Uterus (tissue), 3 donors: ENCODE measurements at regions not wholly inside any gene's neighbourhood (a gene's known extent, or its start where the extent isn't known, plus 50 kb on each side); places are given as distances from the start of the nearest gene placed in this dataset.

Experiments used
- DNase-seq, 2 donors: peaks; one replicate each; pipeline ENCODE4 v3.0.0-alpha.2; 2019 to 2020
- H3K27ac ChIP-seq, 2 donors: fragments of 200-600 bp; sonication (generic); 1 replicate in 1 of 2; 2 replicates in 1 of 2; pipeline ENCODE4 v1.5.1; 2016 to 2018
- H3K27me3 ChIP-seq, 2 donors: fragments of 200-600 bp; sonication (generic); one replicate each; pipeline ENCODE4 v1.5.1; 2018 to 2019; ENCODE audit warnings: control low read depth in 1 of 2
- H3K36me3 ChIP-seq, 2 donors: fragments of 200-600 bp; sonication (generic); one replicate each; pipeline ENCODE4 v1.5.1; 2019; ENCODE audit warnings: control low read depth in 1 of 2
- H3K4me1 ChIP-seq, 2 donors: fragments of 200-600 bp; sonication (generic); one replicate each; pipeline ENCODE4 v1.5.1; 2018 to 2019; ENCODE audit warnings: control low read depth in 1 of 2
- H3K4me3 ChIP-seq, 2 donors: fragments of 200-600 bp; sonication (generic); 1 replicate in 1 of 2; 2 replicates in 1 of 2; pipeline ENCODE4 v1.5.1; 2018 to 2019; ENCODE audit warnings: mild to moderate bottlenecking in 1 of 2
- H3K9me3 ChIP-seq, 2 donors: fragments of 200-600 bp; sonication (generic); one replicate each; pipeline ENCODE4 v1.5.1; 2019; ENCODE audit warnings: control low read depth in 1 of 2
- CTCF ChIP-seq, 4 experiments: fragments of 200-600 bp in 2 of 4; fragments of 450-650 bp in 2 of 4; sonication (generic) in 2 of 4; IDR thresholded peaks; one replicate each; pipeline ENCODE4 v1.5.1; 2016 to 2019; ENCODE audit warnings: antibody characterized with exemption in 4 of 4, mild to moderate bottlenecking in 2 of 4, moderate library complexity in 1 of 4
- POLR2A ChIP-seq, 2 donors: fragments of 450-650 bp; IDR thresholded peaks; one replicate each; pipeline ENCODE4 v1.6.1; 2016; ENCODE audit warnings: antibody characterized with exemption in 2 of 2, mild to moderate bottlenecking in 1 of 2, moderate library complexity in 1 of 2
- intact Hi-C: fragments of 100-400 bp; cut with DNase I; formaldehyde crosslinking; loops from one replicate; pipeline ENCODE4 v1.15.1; 2023; ENCODE audit warnings: low total_unique reads
- donor health status: DM: yes; HTN: yes; CAD: no.

GRCh38 chr5:168123631-168124528 lies 167.6 kb upstream of the WWC1 start:
- H3K9me3 ChIP-seq: no peaks in the 10 kb centered on the region
- no peak for TF ChIP-seq POLR2A (IDR thresholded peaks at IDR 0.05)
- no peak for TF ChIP-seq CTCF (IDR thresholded peaks at IDR 0.05)
- H3K4me1 ChIP-seq: no peaks in the 10 kb centered on the region
- H3K27ac ChIP-seq: no peak overlapping the region
- no peak overlapping the region for H3K4me3 ChIP-seq
- no peak for DNase-seq
- no peaks in the 10 kb centered on the region for H3K36me3 ChIP-seq
- intact Hi-C loops: no loop called here
- no peaks in the 10 kb centered on the region for H3K27me3 ChIP-seq

GRCh38 chr5:168125445-168126199 lies 165.8 kb upstream of the WWC1 start:
- no peaks in the 10 kb centered on the region for H3K36me3 ChIP-seq
- intact Hi-C loops: no loop called here
- DNase-seq: no peak
- TF ChIP-seq CTCF (IDR thresholded peaks at IDR 0.05) (no peak), POLR2A (IDR thresholded peaks at IDR 0.05) (no peak)
- no peaks in the 10 kb centered on the region for H3K27me3 ChIP-seq
- no peaks in the 10 kb centered on the region for H3K4me1 ChIP-seq
- H3K27ac ChIP-seq: no peak overlapping the region
- no peaks in the 10 kb centered on the region for H3K9me3 ChIP-seq
- no peak overlapping the region for H3K4me3 ChIP-seq

- Histone ChIP-seq H3K4me3 (no peak overlapping the region), H3K4me1 (no peaks in the 10 kb centered on the region), H3K27me3 (no peaks in the 10 kb centered on the region), H3K36me3 (no peaks in the 10 kb centered on the region), H3K9me3 (no peaks in the 10 kb centered on the region), H3K27ac (no peak overlapping the region)
- TF ChIP-seq CTCF (IDR thresholded peaks at IDR 0.05): no peak
- TF ChIP-seq POLR2A (IDR thresholded peaks at IDR 0.05): no peak
- DNase-seq: no peak
- intact Hi-C loops: no loop called here
These were observed 164.8 kb upstream of the WWC1 start for GRCh38 chr5:168126606-168127005.

- no peaks in the 10 kb centered on the region for H3K9me3 ChIP-seq
- intact Hi-C loops: no loop called here
- DNase-seq: no peak
- no peaks in the 10 kb centered on the region for H3K4me1 ChIP-seq
- no peaks in the 10 kb centered on the region for H3K27me3 ChIP-seq
- H3K4me3 ChIP-seq: no peak overlapping the region
- TF ChIP-seq POLR2A (IDR thresholded peaks at IDR 0.05) (no peak), CTCF (IDR thresholded peaks at IDR 0.05) (no peak)
- H3K36me3 ChIP-seq: no peaks in the 10 kb centered on the region
- no peak overlapping the region for H3K27ac ChIP-seq
These were observed 163.3 kb upstream of the WWC1 start for GRCh38 chr5:168128111-168128510.

- TF ChIP-seq POLR2A (IDR thresholded peaks at IDR 0.05): no peak
- TF ChIP-seq CTCF (IDR thresholded peaks at IDR 0.05): no peak
- H3K4me1 ChIP-seq: no peaks in the 10 kb centered on the region
- DNase-seq: no peak
- H3K27ac ChIP-seq: no peak overlapping the region
- H3K4me3 ChIP-seq: no peak overlapping the region
- H3K36me3 ChIP-seq: no peaks in the 10 kb centered on the region
- no peaks in the 10 kb centered on the region for H3K27me3 ChIP-seq
- H3K9me3 ChIP-seq: no peaks in the 10 kb centered on the region
- intact Hi-C loops: no loop called here
These were observed 162.9 kb upstream of the WWC1 start for GRCh38 chr5:168128557-168128956.
